CD4-positive, alpha-beta T cell treated with Interleukin-17A for 1 hour (primary cell): ENCODE measurements at regions not wholly inside any gene's neighbourhood (a gene's known extent, or its start where the extent isn't known, plus 50 kb on each side); places are given as distances from the start of the nearest gene placed in this dataset.
"Not testable (repeated sequence)": the region's sequence is repeated elsewhere in the genome, so short reads cannot be mapped to it uniquely, and the experiment has no call there.

Experiments used
- DNase-seq: peaks from one replicate; pipeline ENCODE4 v3.0.0-alpha.2; 2020

DNA sequence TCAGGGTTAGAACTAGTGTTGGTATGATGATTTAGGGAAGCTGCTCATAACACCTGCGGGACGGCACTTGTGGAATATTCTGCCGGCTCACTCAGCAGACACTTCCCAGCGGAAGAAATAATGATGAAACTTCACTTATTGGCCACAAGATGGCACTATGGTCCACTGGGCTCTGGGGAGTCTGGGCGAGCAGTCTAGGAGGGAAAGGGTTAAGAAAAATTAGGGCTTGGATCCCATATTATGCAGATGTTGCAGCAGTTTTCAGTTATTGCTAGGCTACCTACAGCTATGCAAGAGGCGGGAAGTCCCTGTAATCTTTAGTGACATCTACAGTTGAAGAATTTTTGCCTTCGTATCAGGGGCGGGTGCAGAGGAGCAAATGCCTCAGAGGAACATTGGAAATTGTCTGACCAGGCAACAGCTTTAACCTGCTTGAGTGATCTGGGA is 238.7 kb upstream of the PRSS58 start:
- peak; percentile 58 for DNase-seq

DNA sequence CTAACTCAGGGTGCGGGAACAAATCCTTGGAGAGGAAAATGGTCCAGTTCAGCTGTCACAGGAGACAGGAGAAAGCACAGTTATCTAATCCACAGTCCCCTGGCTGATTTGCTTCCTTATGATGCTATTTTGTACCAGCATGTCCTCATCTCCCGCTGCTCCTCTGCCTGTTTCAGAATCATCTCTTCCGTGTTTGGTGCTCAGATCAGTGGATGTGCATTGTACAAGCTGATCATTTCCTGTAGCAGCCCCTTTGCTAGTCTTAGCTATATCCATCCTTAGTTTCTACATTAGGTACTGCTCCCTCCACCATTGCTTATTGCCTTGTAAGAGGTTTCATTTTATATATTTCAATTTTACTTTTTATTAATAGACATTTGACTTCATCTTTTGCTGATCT is 238.0 kb upstream of the PRSS58 start:
- not testable (repeated sequence) for DNase-seq

DNA sequence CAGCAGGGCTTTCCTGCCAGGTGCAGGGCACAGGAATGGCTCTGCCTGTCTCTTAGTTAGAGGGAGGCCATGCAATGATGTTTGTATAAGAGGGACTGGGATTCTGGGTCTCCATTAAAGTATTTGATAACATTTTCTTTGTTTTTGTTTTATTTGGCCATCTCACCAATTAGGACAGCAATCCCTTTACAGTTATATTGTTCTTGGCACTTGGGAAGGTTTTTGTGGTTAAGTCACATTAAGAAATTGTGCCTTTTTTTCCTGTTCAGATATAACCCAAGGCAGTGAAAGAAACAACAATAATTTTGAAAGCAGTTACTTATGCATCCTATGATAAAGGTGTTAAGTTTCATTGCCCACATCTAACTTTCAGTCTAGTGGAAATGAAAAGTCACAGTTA is 237.4 kb upstream of the PRSS58 start:
- DNase-seq = not testable (repeated sequence)

DNA sequence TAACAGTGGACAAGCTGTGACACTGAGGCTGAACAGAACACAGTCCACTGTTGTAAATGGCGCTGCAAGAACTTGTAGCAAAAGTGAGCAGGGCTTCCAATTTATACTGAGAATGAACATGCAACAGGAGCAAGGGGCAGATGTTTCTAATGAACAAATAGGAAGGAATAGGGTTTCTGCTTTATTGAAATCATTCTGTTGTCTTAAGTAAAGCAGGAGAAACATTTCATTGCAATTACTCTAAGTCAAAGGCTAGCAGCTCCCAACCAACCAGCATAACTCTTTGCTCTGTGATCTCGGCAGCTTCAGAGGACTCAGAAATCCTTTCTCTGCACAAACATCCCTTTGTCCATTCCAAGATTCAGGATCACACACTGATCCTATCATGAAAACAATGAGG is 236.2 kb upstream of the PRSS58 start:
- DNase-seq = no peak

DNA sequence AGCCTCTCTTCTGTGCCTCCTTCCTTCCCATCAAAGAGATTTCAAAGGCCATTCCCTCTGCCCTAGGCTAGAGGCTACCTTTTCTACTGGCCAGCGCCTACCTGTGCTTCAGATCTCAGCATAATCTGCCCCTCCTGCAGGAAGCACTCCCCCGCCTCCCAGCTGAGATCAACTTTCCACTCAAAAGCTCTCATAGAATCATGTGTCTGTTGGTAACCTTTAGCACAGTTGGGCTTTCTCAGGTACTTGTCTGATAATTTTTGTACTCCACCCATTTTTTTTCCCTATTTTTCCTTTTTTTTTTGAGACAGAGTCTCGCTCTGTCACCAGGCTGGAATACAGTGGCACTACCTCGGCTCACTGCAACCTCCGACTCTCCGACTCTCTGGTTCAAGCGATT is 231.0 kb upstream of the PRSS58 start:
- no peak for DNase-seq

DNA sequence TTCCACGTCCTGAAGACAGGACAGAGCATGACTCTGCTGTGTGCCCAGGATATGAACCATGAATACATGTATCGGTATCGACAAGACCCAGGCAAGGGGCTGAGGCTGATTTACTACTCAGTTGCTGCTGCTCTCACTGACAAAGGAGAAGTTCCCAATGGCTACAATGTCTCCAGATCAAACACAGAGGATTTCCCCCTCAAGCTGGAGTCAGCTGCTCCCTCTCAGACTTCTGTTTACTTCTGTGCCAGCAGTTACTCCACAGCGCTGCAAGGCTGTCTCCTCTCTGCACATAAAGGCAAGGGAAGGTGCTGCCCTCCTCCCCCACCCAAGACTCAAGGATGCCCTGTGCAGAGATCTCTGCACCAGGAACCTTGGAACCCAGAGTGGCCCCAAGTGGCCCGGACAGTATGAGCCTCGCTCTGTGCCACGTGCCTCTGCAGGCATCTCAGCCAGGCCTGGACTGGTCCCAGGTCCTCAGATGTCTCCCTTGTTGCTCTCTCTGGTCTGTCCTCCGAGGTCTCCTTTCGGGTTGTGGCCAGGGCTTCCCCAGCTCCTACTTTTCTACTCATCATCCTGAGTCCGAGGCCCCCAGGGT is 230.3 kb upstream of the PRSS58 start:
- DNase-seq = no peak

DNA sequence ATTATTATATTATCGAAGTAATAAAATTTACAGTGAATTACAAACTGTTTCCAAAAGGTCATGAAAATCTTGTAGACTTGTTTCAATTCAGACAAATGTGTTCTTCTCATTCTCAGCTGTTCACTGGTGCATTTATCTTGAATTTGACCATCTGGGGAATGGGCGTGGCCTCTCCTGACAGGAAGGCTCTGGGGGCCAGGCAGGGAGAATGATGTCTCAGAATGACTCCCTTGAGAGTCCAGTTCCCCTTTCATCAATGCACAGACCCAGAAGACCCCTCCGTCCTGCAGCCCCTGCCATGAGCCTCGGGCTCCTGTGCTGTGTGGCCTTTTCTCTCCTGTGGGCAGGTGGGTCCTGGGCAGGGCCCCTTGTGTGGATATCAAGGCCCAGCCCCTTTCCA is 229.7 kb upstream of the PRSS58 start:
- DNase-seq = not testable (repeated sequence)

DNA sequence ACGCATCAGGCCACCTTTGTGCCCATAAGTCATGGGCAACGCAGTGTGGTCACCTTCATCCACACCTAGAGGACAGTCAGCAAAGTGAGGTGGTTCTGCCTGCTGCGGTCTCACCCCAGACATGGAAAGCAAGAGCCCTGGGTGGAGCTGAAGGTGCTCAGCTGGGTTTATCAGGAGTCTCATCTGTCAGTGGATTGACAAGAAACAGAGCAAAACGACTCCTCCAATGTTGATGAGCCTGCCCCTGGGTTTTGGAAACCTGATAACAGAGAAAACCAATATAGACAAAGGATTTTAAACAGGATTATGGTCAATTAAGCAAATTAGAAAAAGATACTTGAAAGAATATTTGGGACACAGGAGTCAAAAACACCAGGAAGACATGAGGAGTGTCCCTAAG is 229.3 kb upstream of the PRSS58 start:
- DNase-seq = no peak

DNA sequence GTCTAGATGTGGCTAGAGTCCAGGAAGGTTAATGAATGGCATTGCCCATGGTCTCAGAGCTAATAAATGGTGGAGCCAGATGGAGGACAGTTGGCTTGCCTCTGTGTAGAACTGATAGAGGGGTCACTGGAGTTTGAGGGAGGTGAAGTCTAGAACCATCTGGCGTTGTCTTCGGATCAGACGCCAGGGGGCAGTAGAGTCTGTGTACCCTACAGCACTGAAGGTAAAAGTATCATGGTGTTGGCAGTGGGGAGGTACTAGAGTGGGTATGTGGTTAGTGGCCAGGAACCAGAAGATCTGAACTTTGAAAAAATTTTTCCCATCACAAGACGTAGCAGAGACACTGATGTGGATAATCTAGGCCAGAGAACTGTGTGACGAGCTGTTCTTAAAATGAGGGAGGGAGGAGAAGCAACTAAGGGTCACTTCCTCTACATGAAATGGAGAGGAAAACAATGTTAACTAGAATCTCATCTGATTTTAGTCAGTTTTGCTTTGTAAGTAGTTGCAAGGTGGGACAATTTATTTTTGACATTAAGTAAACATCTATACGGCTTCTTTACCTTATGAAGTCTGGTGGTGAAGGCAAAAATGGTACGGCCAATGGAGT is 227.9 kb upstream of the PRSS58 start:
- peak; percentile 47 for DNase-seq

DNA sequence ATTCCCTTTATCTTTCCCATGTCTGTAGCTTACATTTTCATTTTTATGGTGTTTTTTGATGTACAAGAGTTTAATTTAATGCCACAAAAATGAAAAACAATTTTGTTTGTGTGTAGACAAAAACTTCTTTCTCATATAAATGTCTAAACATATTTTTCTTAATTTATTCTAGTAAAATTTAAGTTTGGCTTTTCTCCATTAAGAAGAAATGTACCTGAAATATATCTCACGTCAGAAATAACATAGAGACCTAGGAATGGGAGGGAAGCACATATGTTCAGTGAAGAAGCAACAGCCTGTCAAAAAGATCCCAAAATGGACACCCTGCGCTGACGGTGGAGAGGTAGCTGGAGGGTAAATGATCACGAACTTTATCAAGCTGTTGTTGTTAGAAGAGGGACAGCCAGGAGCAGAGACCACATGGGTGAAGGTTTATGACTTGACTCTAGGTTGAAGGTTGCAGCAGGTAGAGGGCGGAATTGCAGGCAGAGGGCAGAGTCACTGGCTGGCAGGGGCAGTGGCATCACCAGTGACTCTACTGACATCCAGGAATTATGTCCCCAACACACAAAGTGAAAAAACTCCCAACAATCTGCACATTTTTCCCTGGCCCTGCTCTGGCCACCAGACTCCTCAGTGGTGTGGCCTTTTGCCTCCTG is 225.9 kb upstream of the PRSS58 start:
- no peak for DNase-seq

DNA sequence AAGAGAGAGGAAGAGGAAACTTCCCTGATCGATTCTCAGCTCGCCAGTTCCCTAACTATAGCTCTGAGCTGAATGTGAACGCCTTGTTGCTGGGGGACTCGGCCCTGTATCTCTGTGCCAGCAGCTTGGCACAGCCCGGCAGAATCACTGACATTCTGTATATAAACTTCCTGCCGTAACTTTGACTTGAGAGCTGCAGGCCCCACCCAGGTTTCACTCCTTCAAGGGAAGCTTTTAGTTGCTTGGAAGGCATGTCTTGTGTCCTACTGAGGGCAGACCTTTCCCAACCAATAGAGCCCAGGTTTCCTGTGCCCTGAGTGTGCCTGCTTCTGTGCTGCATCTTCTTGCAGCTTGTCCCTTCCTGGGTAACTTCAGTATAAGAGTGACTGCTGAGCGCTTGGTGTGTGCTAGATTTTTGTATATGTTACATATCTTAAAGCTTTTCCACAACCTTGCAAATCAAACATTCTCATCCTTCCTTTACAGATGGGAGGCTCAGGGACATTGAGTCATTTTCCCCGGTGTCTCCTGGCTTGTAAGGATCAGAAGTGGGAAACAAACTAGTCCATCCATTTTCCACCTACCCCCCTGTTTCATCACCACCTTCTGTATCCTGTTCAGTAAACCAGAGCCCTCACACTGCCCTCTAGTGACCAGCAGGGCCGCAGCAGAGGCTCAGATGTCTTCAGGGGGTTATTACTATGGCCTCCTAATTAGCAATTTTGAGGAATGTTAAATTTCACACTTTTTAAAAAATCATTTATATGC is 225.2 kb upstream of the PRSS58 start:
- DNase-seq = peak; percentile 64

DNA sequence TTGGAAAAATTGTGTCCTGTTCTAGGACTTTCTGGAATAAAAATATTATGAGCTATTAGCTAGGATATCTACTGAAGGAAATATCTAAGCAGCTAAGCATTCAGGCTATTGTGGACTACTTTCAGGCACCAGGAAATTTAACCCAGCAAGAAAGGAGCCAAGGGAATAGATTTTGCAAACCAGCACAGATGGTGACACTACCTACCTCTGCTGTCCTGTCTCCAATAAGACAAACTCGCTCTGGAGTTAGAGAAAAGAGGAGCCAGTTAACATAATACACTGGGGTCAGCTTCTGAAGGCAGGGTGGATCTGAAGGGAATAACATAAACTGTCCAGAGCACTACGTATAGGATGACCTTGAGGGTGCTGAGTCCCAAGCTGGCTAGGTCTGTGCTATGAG is 223.7 kb upstream of the PRSS58 start:
- DNase-seq = no peak

DNA sequence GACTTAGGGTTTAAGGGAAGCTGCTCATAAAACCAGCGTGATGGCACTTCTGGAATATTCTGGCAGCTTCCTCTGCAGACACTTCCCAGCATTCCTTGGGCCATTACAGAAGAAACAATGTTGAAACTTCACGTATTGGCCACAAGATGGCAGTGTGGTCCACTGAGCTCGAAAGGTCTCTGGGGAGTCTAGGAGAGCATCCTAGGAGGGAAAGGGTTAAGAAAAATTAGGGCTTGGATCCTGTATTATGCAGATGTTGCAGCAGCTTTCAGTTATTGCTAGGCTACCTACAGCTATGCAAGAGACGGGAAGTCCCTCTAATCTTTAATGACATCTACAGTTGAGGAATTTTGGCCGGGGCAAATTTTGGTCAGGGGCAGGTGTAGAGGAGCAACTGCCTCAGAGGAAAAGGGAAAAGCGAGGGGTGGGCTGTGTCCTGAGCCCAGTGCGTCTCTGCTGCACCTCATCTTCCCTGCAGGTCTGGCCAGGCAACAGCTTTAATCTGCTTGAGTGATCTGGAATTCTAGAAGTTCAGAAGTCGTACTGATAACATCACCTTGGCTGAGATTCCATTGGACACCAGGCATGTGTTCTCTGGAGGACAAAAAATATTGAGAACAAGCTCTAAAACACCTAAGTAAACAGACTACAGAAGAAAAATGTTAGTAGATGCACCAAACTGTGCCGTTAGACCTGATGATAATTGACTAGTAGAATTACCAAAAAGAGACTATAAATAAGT is 220.8 kb upstream of the PRSS58 start:
- DNase-seq = peak; percentile 58

DNA sequence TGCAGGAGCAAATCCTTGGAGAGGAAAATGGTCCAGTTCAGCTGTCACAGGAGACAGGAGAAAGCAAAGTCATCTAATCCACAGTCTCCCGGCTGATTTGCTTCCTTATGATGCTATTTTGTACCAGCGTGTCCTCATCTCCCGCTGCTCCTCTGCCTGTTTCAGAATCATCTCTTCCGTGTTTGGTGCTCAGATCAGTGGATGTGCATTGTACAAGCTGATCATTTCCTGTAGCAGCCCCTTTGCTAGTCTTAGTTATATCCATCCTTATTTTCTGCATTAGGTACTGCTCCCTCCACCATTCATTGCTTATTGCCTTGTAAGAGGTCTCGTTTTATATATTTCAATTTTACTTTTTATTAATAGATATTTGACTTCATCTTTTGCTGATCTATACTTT is 219.9 kb upstream of the PRSS58 start:
- not testable (repeated sequence) for DNase-seq

DNA sequence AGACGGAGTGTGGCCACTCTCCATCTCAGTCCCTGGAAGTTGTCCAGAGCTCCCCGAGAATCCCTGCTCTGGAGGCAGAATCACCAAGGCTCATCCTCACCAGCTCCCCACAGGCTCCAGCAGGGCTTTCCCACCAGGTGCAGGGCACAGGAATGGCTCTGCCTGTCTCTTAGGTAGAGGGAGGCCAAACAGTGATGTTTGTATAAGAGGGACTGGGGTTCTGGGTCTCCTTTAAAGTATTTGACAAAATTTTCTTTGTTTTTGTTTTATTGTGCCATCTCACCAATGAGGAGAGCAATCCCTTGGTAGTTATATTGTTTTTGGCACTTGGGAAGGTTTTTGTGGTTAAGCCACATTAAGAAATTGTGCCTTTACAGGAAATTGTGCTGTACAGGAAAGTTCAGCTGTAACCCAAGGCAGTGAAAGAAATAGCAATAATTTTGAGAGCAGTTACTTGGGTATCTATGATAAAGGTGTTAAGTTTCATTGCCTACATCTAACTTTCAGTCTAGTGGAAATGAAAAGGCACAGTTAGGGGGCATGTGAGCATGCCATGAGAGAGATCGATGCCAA is 219.3 kb upstream of the PRSS58 start:
- peak; percentile 30 for DNase-seq

DNA sequence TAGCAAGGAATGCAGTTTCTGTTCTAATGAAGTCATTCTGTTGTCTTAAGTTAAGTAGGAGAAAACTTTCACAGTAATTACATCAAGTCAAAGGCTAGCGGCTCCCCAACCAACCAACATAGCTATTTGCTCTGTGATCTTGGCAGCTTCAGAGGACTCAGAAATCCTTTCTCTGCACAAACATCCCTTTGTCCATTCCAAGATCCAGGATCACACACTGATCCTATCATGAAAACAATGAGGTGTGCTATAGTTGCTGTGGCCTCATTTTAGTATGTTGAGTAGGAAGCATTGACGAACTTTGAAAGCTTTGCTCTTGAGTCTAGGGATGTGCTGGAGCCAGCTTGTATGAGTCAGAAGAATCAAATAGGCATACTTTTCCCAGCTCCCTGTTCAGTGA is 218.2 kb upstream of the PRSS58 start:
- DNase-seq = no peak

DNA sequence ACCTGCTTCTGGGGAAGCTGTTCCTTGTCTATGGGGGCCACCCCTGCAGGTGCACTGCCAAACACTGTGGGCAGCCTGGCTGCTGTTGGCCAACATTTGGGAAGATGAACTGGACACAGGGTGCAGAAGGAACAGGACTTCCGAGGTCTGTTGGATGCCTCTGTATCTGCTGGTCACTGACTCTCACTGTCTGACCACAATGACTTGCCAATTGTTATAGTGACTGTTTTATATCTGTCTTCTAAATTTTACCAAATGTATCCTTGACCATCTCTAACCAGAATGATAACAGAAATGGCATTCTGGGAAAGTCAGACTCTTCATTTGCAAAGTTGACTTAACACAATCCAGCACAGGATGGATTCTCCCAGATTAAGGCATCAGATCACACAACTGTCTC is 214.0 kb upstream of the PRSS58 start:
- no peak for DNase-seq

DNA sequence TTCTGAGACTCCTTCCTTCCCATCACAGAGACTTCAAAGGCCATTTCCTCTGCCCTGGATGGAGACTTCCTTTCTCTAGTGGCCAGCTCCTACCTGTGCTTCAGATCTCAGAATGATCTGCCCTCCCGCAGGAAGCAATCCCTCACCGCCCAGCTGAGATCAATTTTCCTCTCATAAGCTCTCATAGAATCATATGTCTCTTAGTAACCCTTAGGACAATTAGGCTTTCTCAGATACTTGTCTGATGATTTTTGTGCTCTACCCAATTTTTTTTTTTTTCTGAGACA is 212.6 kb upstream of the PRSS58 start:
- DNase-seq = no peak

DNA sequence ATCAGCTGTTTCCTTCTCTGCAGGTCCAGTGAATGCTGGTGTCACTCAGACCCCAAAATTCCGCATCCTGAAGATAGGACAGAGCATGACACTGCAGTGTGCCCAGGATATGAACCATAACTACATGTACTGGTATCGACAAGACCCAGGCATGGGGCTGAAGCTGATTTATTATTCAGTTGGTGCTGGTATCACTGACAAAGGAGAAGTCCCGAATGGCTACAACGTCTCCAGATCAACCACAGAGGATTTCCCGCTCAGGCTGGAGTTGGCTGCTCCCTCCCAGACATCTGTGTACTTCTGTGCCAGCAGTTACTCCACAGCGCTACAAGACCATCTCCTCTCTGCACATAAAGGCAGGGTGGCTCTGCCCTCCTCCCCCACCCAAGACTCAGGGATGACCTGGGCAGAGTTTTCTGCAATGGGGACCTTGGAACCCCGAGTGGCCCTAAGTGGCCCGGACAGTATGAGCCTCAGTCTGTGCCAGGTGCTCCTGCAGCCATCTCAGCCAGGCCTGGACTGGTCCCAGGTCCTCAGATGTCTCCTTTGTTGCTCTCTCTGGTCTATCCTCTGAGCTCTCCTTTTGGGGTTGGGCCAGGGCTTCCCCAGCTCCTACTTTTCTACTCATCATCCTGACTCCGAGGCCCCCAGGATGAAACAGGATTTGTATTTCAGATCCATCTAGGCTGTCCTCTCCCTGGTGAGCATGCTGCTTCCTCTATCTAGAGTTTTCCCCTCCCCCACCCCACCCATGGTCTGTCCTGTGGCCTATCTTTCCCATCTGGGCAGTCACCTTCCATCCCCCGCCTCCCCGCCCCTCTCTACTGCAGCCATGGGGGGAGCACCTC is 212.1 kb upstream of the PRSS58 start:
- DNase-seq = no peak

DNA sequence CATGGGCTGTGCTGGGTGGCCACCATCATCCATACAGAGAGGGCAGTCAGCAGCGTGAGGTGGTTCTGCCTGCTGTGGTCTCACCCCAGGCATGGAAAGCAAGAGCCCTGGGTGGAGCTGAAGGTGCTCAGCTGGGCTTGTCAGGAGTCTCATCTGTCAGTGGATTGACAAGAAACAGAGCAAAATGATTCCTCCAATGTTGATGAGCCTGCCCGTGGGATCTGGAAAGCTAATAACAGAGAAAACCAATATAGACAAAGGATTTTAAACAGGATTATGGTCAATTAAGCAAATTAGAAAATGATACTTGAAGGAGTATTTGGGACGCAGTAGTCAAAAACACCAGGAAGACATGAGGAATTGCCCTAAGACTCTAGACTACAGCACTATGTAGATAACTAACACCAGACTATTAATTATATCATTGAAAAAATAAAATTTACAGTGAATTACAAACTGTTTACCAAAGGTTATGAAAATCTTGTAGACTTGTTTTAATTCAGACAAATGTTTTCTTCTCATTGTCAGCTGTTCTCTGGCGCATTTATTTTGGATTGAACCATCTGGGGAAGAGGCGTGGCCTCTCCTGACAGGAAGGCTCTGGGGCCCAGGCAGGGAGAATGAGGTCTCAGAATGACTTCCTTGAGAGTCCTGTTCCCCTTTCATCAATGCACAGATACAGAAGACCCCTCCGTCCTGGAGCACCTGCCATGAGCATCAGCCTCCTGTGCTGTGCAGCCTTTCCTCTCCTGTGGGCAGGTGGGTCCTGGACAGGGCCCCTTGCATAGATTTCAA is 211.2 kb upstream of the PRSS58 start:
- DNase-seq = no peak

DNA sequence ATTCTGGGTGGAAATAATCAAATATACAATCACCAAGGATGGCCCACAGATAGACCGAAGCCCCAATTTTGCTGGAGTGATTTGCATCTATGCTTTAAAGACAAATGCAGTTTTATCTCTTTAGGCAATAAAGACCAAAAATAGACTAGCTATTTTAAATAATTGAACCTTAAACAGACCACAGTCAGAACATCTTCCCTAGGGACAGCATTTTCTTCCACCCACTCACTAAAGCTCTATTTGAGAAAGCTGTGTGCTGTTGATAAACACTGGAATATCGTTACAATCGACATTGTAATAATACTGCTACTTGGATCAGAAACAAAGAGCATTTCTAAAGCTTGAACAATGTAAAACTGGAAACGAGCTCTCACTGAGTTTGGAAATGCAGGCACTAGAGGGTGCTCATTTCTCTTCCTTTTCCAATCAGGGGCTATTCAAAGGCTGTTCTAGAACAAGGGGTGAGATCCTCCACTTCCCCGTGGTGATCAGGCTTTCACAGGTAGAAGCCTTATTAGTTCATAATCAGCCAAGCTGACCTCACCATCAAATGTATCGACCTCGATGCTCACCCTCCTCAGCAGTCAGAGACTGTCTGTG is 209.3 kb upstream of the PRSS58 start:
- DNase-seq = not testable (repeated sequence)
